Left ventricle myocardium inferior (tissue), 1 donor: ENCODE measurements at regions not wholly inside any gene's neighbourhood (a gene's known extent, or its start where the extent isn't known, plus 50 kb on each side); places are given as distances from the start of the nearest gene placed in this dataset.

Source experiments
- DNase-seq: peaks from one replicate; pipeline ENCODE4 v3.0.0-alpha.2; 2020
- H3K27ac ChIP-seq: fragments of 200-600 bp; replicated peaks from 2 replicates; pipeline ENCODE4 v1.8.0; 2021
- H3K27me3 ChIP-seq: fragments of 200-600 bp; 2 replicates; pipeline ENCODE4 v1.8.0; 2021; ENCODE audit warnings: low read depth
- H3K36me3 ChIP-seq: fragments of 200-600 bp; 2 replicates; pipeline ENCODE4 v1.8.0; 2021
- H3K4me1 ChIP-seq: fragments of 200-600 bp; 2 replicates; pipeline ENCODE4 v1.8.0; 2021
- H3K4me3 ChIP-seq: fragments of 200-600 bp; 2 replicates; pipeline ENCODE4 v1.8.0; 2021; ENCODE audit warnings: mild to moderate bottlenecking, moderate library complexity
- H3K9me3 ChIP-seq: fragments of 200-600 bp; replicated peaks from 2 replicates; pipeline ENCODE4 v1.8.0; 2021
- CTCF ChIP-seq: fragments of 200-600 bp; IDR thresholded peaks from 2 replicates; pipeline ENCODE4 v1.8.0; 2021; ENCODE audit warnings: antibody characterized with exemption, mild to moderate bottlenecking, borderline replicate concordance
- intact Hi-C: fragments of 100-400 bp; cut with micrococcal nuclease; formaldehyde crosslinking; loops from one replicate; pipeline ENCODE4 v1.11.0; 2022
- donor health status: DM: no; HTN: yes; CAD: no; lungs with severe emphysema.

- Histone ChIP-seq H3K36me3 (no peaks in the 10 kb centered on the region), H3K4me3 (no peak overlapping the region), H3K4me1 (no peaks in the 10 kb centered on the region), H3K27ac (no peak overlapping the region), H3K27me3 (peaks cover 36% of the 10 kb centered on the region), H3K9me3 (no peaks in the 10 kb centered on the region)
- no peak for TF ChIP-seq CTCF
- DNase-seq: no peak
- intact Hi-C loops: no loop called here
Observed at GRCh38 chr2:234579231-234579962, 82.5 kb upstream of the ARL4C start.

DNA sequence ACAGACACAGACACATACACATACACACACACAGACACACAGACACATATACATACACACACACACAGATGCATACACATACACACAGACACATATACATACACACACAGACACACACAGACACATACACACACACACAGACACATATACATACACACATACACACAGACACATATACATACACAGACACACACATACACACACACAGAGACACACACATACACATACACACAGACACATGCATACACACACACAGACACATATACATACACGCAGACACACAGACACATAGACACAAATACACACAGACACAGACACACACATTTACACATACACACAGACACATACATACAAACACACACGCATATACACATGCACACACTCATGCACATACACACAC, 81.5 kb upstream of the ARL4C start:
- no peak for TF ChIP-seq CTCF
- no peak for DNase-seq

DNA sequence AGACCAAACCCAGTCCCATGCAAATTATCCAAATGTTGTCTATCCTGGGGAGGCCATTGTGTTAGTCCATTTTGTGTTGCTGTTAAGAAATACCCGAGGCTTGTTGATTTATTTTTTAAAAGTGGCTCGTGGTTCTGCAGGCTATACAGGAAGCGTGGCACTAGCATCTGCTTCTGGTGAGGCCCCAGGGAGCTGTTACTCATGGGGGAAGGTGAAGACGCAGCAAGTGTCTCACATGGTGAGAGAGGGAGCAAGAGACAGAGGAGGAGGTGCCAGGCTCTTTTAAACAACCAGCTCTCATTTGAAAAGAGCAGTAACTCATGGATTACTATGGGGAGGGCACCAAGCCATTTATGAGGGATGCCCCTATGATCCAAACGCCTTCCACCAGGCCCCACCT, 80.3 kb upstream of the ARL4C start:
- DNase-seq: no peak
- H3K4me3 ChIP-seq: no peak overlapping the region
- H3K36me3 ChIP-seq: no peaks in the 10 kb centered on the region
- H3K9me3 ChIP-seq: no peaks in the 10 kb centered on the region
- peaks cover 18% of the 10 kb centered on the region for H3K27me3 ChIP-seq
- no peak overlapping the region for H3K27ac ChIP-seq
- H3K4me1 ChIP-seq: no peaks in the 10 kb centered on the region
- intact Hi-C loops: no loop called here
- no peak for TF ChIP-seq CTCF

More for the DNA sequence above, 81.5 kb upstream of the ARL4C start:
- Histone ChIP-seq H3K27me3 (peaks cover 26% of the 10 kb centered on the region), H3K36me3 (no peaks in the 10 kb centered on the region), H3K27ac (no peak overlapping the region), H3K4me1 (no peaks in the 10 kb centered on the region), H3K9me3 (no peaks in the 10 kb centered on the region), H3K4me3 (no peak overlapping the region)
- intact Hi-C loops: no loop called here

GRCh38 chr2:234571620-234572407, 74.9 kb upstream of the ARL4C start:
- Histone ChIP-seq H3K36me3 (no peaks in the 10 kb centered on the region), H3K4me1 (no peaks in the 10 kb centered on the region), H3K9me3 (no peaks in the 10 kb centered on the region)

DNA sequence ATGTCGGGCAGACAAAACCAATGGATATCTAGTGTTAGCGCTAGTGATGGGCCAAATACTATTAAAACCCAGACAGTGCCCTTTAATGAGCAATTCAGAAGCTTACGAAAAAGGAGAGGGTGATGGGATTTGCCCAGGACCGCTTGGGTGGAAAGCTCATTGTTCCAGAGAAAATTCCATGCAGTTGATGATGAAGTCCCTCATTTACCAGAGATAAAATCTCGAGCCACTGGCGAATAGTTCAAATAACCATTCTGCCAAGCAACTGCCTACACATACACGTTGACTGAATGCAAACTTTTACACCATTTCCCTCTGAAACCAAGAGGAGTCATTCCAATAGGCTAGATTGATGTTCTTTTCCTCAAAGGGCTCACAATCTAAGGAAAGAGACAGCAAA, 73.6 kb upstream of the ARL4C start:
- DNase-seq: no peak
- H3K36me3 ChIP-seq: no peaks in the 10 kb centered on the region
- intact Hi-C loops: no loop called here
- H3K4me1 ChIP-seq: no peaks in the 10 kb centered on the region
- H3K27ac ChIP-seq: no peak overlapping the region
- H3K4me3 ChIP-seq: no peak overlapping the region
- H3K27me3 ChIP-seq: peaks cover 41% of the 10 kb centered on the region
- no peak for TF ChIP-seq CTCF
- H3K9me3 ChIP-seq: no peaks in the 10 kb centered on the region

More at GRCh38 chr2:234571620-234572407, 74.9 kb upstream of the ARL4C start:
- TF ChIP-seq CTCF: no peak
- Histone ChIP-seq H3K27ac (no peak overlapping the region), H3K4me3 (no peak overlapping the region), H3K27me3 (peaks cover 36% of the 10 kb centered on the region)
- no peak for DNase-seq
- intact Hi-C loops: no loop called here
